OCI-LY7 (cell line): ENCODE measurements at regions not wholly inside any gene's neighbourhood (a gene's known extent, or its start where the extent isn't known, plus 50 kb on each side); places are given as distances from the start of the nearest gene placed in this dataset.

Source experiments
- EZH2phosphoT487 ChIP-seq: fragments of 200-600 bp; sonication (generic); IDR thresholded peaks from 2 replicates; pipeline ENCODE4 v1.6.1; 2018; ENCODE audit warnings: low read depth, borderline replicate concordance, mild to moderate bottlenecking, mixed run types, antibody characterized with exemption, low read length, moderate library complexity, mixed read lengths
- TF ChIP-seq, protein P1 (sequence below): fragments of 200-600 bp; sonication (generic); conservative IDR thresholded peaks from 2 replicates; pipeline ENCODE4 v1.5.1; 2014; ENCODE audit warnings: mild to moderate bottlenecking, antibody characterized with exemption, low read length, moderate library complexity, mixed read lengths

DNA sequence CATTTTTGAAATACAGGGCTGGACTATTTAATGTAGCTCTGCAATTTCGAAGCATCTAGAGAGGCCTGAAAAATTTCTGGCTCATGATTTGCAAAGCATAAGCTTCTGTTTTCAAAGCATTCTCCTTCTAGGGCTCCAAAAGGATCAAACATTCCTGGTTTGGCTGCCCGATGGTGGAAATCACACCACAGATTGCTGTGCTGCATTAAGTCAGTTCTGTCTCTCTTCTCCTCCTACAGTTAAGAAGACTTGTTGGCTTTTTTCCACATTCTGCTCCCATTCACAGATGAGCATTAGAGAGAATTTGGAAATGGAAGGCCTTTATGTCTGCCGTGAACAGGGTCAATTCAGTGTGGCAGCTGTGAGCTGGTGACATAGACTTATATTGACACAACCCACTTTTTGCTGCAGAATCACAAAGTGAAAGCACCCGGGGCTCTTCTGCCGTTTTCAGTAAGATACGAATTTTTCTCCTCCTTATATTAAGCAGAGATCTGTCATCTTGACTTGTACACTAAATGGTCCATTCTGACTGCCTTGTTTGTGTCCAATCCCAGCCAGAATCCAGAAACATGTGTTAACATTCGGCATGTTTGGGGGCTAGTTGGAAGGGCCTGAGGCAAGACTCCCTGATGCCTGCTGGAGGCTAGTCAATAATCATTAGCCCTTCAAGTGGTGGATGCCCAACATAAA is 330.8 kb upstream of the DEFB112 start:
- no peak for TF ChIP-seq EZH2phosphoT487
- TF ChIP-seq, protein P1, sequence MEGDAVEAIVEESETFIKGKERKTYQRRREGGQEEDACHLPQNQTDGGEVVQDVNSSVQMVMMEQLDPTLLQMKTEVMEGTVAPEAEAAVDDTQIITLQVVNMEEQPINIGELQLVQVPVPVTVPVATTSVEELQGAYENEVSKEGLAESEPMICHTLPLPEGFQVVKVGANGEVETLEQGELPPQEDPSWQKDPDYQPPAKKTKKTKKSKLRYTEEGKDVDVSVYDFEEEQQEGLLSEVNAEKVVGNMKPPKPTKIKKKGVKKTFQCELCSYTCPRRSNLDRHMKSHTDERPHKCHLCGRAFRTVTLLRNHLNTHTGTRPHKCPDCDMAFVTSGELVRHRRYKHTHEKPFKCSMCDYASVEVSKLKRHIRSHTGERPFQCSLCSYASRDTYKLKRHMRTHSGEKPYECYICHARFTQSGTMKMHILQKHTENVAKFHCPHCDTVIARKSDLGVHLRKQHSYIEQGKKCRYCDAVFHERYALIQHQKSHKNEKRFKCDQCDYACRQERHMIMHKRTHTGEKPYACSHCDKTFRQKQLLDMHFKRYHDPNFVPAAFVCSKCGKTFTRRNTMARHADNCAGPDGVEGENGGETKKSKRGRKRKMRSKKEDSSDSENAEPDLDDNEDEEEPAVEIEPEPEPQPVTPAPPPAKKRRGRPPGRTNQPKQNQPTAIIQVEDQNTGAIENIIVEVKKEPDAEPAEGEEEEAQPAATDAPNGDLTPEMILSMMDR, result no peak
